GM19438 (cell line): ENCODE measurements at regions not wholly inside any gene's neighbourhood (a gene's known extent, or its start where the extent isn't known, plus 50 kb on each side); places are given as distances from the start of the nearest gene placed in this dataset.

Experiments used
- ATAC-seq: cut with Tn5 transposase; IDR thresholded peaks from one replicate; pipeline ENCODE4 v1.9.1; 2021; ENCODE audit warnings: low read depth; ENCODE audit not compliant: unreplicated experiment

DNA sequence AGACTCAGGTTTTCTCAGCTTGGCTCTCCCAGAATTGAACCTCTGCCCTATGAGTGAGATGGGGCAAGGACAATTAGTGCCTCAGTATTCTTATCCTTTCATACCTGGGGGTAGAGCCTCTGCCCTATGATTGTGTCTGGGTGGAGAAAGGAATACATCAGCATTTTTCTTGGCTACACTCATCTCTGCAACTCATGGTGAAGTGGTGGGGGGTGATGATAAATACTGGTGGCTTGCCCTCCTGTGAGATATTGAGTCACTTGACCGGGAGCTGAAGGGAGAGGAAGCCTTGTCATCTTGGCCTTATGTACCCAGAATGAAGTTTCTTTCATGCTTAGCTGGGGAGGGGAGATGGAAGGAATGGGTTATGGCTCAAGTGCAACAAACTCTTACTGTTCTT lies 71.3 kb upstream of the ENOX2 start:
- no peak for ATAC-seq

DNA sequence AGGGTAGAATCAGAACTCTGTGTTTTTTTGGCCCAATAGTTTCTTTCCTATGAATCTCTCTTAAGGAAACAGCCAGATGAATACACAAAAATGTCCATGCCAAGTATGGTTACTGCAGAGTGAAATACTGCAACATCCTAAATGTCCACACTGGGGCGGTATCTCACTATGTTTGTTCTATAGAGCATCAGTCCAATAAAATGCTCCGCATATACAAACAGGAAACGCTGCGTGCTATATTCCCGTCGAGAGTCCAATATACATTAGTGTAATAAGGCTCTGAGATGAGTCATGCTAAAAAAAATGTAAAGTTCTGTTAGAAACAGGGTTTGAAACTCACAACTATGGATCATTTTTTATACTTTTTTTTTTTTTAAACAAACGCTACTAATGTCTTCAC lies 72.9 kb upstream of the ENOX2 start:
- ATAC-seq = peak; percentile 74

DNA sequence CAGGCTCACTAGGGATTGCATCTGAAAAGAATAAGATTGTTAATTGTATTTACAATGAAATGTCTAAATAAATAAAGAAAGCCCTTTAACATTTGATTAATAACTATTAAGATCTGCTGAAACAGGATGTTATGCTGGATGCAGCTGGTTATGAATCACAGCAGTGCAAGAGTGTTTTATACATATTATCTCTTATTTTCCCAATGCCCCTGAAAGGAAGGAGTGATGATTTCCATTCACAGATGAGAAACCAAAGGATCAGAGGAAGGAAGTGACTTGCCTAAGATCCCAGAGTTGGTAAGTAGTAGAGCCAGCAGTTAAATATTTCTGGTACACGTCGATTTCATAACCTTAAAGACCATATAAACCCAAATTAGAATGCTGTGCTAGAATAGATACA lies 76.3 kb upstream of the ARHGAP36 start:
- ATAC-seq = no peak

DNA sequence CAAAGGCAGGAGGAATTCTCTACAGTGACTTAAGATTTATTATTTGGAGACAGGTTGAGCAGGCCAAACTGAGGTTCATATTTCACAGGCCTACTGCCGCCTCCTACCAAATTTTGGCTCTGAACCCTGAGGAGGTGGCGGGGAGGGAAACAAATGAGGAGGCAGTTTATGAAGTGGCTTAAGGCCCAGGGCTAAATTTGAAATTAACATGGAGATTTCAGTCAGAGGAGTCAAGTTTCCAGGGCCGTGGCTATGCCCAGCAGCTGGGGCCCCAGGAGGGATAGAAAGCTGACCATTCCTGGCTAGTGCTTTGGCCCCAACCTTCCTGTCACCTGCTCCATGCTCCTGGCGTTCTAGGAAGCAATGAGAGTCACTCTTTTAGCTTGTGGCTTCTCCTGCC lies 73.4 kb upstream of the ARHGAP36 start:
- ATAC-seq = no peak

DNA sequence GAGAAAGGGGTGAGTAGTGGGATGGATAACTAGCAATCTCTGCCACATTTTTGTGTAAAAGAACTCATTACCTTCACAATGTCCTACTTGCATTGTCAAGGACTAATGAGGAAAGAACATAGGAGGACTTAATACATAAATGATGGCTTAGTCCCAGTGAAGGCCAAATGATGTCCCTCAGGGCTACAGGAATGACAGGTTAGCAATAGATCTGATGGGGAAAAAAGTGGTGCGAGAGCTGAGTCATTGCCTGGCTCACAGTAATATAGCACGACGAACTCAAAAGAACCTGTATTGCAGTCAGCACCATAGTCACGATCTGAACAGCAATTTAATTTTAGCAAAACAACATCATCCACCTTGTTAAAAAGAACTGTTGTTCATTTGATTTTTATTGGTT lies 70.9 kb upstream of the ARHGAP36 start:
- no peak for ATAC-seq

DNA sequence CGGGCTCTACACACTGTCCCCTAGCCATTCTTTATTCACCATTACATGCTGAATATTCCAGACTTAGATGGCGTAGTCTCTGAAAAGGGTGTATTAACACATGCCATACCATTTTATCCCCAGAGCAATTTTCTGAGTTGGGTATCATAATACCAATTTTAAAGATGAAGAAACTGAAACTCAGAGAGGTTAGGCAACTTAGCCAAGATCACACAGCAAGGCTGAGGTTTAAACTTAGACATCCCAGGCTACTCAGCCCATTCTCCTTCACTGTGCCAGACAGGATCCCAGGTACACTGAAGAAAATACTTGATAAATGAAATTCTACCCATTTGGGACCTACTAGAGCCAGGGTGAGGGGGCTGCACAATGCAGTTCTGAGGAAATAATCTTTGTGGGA lies 67.4 kb upstream of the ARHGAP36 start:
- no peak for ATAC-seq

DNA sequence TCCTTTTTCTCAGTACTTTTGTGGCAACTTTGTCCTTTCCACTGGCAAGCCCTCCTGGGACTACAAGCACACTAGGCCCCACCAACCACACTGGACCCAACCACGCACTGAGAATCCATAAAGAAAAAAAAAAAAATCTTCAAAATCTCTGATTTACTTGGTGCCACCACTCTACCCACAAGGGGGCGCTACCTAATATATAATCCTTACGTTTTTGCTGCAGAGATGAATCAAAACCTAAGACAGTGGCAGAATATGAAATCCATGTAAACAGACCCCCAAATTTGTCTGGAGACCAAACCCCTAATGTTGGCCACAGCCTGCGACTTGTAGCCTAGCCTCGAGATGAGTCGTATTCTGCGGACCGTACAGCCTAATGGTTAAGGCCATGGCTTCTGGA lies 63.5 kb upstream of the ARHGAP36 start:
- no peak for ATAC-seq

DNA sequence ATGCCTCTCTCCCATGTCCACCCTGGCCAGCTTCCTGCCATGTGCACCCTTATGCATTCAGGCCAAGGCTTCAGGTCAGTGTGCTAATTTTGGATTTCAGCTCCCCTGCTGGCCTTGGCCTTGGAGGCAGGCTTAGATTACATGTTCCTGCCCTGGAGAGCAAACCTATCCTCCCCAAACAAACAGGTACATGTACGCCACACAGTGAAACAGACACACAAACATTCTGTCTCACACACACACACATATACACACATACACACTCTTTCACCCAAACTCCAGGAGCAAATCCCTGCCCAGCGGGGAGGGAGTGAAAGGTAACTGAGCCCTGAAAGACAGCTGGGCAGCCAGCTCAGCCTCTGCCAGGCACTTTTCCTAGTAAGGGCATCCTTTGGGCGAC lies 62.7 kb upstream of the ARHGAP36 start:
- no peak for ATAC-seq

DNA sequence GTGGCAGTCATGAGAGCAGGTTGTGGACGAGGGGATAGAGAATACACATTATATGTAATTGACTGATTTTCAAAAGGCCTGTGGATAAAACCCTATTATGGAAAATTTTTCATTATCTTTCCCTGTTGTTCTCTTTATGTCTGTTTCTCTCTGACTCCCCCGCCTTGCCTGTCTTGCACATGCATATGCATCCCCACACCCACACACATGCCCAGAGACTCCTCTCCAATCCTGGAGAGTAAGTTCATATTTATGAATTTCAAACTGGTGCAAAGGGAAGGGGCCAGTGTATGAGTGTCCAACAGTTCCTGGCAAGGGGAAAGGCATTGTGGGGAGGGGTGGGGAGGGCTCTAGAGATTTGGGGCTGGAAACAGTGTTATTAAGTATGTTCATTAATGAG lies 60.8 kb upstream of the ARHGAP36 start:
- no peak for ATAC-seq

DNA sequence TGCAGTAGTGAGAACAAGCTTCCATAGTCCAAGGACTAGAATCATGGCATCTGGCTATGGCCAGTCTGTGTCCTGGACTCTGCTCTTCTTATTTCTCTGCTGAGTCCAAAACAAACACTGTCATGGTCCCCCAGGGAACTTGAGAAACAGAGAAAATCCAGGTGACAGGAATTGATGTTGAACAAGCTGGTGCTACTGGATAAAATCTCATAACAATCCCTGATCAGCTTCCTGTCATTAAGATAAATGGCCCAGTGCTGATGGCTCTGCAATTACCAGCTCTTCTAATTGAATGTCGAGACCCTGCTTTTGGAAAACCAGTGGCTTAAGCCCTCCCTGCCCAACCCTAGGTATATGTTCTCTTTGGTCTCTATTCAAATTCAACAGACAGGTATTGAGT lies 58.8 kb upstream of the ARHGAP36 start:
- ATAC-seq = no peak
